ENCODE measurements at regions not wholly inside any gene's neighbourhood (a gene's known extent, or its start where the extent isn't known, plus 50 kb on each side); places are given as distances from the start of the nearest gene placed in this dataset.

GRCh38 chr20:39144757-39145156 lies 182.6 kb downstream of the DHX35 start:
- TF ChIP-seq EZH2phosphoT487 (IDR thresholded peaks at IDR 0.05; ENCODE audit: low read depth, severe bottlenecking, unreplicated experiment) (no peak), EZH2 (IDR thresholded peaks at IDR 0.05; ENCODE audit: borderline replicate concordance) (no peak)
- TF ChIP-seq, protein P1, sequence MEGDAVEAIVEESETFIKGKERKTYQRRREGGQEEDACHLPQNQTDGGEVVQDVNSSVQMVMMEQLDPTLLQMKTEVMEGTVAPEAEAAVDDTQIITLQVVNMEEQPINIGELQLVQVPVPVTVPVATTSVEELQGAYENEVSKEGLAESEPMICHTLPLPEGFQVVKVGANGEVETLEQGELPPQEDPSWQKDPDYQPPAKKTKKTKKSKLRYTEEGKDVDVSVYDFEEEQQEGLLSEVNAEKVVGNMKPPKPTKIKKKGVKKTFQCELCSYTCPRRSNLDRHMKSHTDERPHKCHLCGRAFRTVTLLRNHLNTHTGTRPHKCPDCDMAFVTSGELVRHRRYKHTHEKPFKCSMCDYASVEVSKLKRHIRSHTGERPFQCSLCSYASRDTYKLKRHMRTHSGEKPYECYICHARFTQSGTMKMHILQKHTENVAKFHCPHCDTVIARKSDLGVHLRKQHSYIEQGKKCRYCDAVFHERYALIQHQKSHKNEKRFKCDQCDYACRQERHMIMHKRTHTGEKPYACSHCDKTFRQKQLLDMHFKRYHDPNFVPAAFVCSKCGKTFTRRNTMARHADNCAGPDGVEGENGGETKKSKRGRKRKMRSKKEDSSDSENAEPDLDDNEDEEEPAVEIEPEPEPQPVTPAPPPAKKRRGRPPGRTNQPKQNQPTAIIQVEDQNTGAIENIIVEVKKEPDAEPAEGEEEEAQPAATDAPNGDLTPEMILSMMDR (IDR thresholded peaks at IDR 0.05; ENCODE audit: poor library complexity), result no peak
